GM13976 (cell line): ENCODE measurements at regions not wholly inside any gene's neighbourhood (a gene's known extent, or its start where the extent isn't known, plus 50 kb on each side); places are given as distances from the start of the nearest gene placed in this dataset.

ENCODE experiments used
- DNase-seq: peaks from one replicate; pipeline ENCODE4 v3.0.0; 2012; ENCODE audit warnings: low spot score
- in situ Hi-C: fragments of 300-500 bp; cut with MboI; formaldehyde crosslinking; loops from one replicate; pipeline ENCODE4 v1.12.0; 2022; ENCODE audit warnings: low sequenced_read_pairs, mixed read lengths, inconsistent platforms; ENCODE audit not compliant: unreplicated experiment
- TF ChIP-seq, protein P1 (sequence below): IDR thresholded peaks from 2 replicates; pipeline ENCODE4 v1.5.1; 2012; ENCODE audit warnings: borderline replicate concordance, mild to moderate bottlenecking; ENCODE audit not compliant: insufficient read depth; ENCODE audit errors: extremely low read depth, missing control alignments, control extremely low read depth

DNA sequence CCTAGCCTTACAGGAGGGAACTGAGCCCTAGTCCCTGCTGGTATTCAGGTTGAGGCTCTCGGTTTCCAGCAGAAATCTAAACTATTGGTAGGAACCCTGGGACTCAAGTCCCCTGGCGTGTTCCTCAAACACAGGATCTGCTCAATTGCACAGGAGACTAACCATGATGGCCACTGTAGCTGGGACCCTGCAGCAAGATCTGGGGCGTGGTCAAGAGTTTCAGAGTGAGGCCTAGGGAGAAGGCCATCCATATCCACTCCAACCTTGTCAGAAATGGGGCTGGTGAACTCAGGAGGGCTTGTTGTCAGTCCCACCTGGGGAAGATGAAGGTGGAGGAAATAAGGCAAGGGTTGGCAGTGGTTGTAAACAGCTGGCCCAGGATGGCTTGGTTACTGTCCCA is 49.9 kb upstream of the PAX6 start:
- no peak for DNase-seq
- TF ChIP-seq, protein P1, sequence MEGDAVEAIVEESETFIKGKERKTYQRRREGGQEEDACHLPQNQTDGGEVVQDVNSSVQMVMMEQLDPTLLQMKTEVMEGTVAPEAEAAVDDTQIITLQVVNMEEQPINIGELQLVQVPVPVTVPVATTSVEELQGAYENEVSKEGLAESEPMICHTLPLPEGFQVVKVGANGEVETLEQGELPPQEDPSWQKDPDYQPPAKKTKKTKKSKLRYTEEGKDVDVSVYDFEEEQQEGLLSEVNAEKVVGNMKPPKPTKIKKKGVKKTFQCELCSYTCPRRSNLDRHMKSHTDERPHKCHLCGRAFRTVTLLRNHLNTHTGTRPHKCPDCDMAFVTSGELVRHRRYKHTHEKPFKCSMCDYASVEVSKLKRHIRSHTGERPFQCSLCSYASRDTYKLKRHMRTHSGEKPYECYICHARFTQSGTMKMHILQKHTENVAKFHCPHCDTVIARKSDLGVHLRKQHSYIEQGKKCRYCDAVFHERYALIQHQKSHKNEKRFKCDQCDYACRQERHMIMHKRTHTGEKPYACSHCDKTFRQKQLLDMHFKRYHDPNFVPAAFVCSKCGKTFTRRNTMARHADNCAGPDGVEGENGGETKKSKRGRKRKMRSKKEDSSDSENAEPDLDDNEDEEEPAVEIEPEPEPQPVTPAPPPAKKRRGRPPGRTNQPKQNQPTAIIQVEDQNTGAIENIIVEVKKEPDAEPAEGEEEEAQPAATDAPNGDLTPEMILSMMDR: no peak
- in situ Hi-C loops: loop anchor here (25.0 kb wide), 1 partner anchor 474 kb away; no protein-coding TSS in a partner anchor
